ENCODE measurements at regions not wholly inside any gene's neighbourhood (a gene's known extent, or its start where the extent isn't known, plus 50 kb on each side); places are given as distances from the start of the nearest gene placed in this dataset.

DNA sequence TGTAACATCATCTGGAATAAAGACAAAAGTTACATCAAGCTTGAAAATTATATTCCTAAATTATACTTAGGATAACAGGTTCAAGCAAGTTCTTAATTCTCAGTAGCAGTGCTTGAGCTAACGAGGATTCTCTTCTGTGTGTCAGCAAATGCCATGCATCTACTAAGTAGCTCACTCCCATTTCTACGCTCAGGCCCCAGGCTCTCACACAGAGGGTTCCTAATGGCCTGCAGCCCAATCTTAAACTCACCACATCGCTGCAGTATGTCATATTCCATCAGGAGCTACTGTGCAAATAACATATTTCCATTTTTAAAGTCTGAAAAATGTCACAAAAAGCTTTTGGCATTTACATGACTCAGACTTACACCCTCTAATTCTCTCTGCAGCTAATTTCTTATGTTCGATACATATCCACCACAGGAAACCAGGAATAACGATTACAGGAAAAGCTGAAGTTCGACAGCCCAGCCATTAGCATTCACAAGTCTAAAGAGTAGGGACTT lies 474.8 kb downstream of the EFNA5 start:
- TF ChIP-seq ZFP30 (CRISPR knock-in tag; IDR thresholded peaks at IDR 0.05): no peak
- TF ChIP-seq ZFP3 (CRISPR knock-in tag; IDR thresholded peaks at IDR 0.05): no peak
- no peak for TF ChIP-seq ZC3H10 (CRISPR knock-in tag; IDR thresholded peaks at IDR 0.05)
- no peak for TF ChIP-seq OSR1 (CRISPR knock-in tag; IDR thresholded peaks at IDR 0.05)
- TF ChIP-seq ARNTL (CRISPR knock-in tag; IDR thresholded peaks at IDR 0.05; ENCODE audit: borderline replicate concordance, low read depth): no peak
